HCEC 1CT (cell line): ENCODE measurements at regions not wholly inside any gene's neighbourhood (a gene's known extent, or its start where the extent isn't known, plus 50 kb on each side); places are given as distances from the start of the nearest gene placed in this dataset.

Experiments used
- DNase-seq: peaks from one replicate; pipeline ENCODE4 v3.0.0-alpha.2; 2017

DNA sequence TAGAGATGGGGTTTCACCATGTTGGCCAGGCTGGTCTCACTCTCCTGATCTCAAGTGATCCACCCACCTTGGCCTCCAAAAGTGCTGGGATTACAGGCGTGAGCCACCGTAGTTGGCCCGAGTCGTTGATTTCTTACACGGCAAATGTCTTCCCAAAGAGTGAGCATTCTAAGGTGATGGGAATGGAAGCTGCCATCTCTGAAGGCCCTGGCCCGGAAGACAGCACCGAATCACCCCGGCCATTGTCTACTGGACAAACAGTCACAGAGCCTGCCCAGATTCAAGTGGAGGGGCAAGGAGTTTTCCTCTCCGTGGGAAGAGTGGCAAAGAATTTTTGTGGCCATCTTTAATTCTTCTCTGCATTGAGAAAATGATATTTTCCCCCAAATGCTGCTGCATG lies 92.1 kb upstream of the AJAP1 start:
- DNase-seq: no peak

DNA sequence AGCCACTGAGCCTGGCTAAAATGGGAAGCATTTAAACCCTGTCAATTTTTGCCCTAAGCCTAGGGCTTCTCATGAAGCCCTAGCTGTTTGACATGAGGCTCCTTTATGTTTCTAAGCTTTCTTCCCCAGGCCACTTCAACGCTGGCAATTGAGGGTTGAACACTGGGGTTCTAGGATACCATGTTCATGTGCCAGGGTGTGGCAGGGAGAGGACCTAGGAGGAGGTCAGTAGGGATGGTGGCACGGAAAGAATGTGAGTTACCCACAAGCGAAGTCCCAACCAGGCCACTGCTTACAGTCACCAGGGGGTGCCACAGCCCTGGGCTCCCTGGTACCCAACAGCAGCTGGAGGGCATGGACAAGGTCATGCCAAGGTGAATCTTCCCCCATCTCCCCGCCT lies 90.8 kb upstream of the AJAP1 start:
- DNase-seq: no peak

DNA sequence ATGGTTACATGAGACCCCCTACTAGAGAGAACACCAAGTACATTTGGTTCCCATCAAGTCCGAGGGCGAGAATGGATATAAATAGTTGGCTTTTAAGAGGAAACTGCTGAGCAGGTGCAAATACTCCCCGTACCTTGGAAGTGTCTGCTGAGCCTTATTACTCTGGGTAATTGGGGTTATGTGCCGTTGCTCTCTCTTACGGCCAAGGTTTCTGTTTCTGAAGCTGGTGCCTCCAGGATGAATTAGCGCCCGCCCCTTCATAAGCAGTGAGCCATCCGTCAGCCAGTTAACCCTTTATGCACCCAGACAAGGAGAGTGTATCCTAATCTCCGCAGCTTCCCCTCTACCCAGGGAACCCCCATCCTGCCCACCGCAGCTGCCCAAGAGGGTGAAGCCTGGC lies 90.4 kb upstream of the AJAP1 start:
- no peak for DNase-seq

DNA sequence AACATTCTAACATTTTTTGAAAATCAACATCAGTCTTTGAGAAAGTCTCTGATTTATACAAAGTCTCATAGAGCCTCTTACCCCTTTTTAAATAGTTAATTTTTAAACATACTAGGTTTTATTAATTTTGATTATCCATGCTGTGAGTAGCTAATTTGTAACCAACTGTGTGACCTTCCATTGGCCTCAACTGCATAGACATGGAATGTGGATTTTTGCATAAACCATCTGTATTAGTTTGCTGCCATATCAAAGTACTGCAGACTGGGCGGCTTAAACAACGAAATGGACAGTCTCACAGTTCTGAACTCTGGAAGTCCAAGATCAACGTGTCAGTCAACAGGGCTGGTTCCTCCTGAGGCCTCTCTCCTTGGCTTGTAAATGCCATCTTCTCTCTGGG lies 89.2 kb upstream of the AJAP1 start:
- DNase-seq: no peak

- no peak for DNase-seq
Measured at GRCh38 chr1:4565801-4566449, 88.5 kb upstream of the AJAP1 start.

- no peak for DNase-seq
Measured at GRCh38 chr1:4571263-4571662, 83.1 kb upstream of the AJAP1 start.

DNA sequence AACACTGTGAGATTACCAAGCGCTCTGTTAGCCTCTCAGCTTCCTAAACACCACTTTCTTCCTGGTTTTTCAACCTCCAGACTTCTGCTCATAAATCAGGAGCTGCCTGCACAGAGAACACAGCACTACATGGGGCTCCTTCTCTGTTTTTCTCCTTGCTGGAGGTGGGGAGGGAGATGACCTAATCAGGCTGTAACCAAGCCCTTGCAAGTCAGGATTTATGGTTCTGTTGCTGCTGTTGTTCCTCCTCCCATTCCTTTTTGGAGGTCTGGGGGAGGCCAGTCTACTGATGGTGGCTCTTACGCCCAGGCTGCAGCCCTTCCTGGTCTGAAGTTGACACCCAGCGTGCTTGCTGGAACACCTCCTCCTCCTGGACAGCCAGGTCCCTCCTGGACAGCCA lies 80.9 kb upstream of the AJAP1 start:
- DNase-seq: no peak

GRCh38 chr1:4581807-4582206 lies 72.6 kb upstream of the AJAP1 start:
- DNase-seq: no peak

GRCh38 chr1:4584449-4584848 lies 70.0 kb upstream of the AJAP1 start:
- no peak for DNase-seq

DNA sequence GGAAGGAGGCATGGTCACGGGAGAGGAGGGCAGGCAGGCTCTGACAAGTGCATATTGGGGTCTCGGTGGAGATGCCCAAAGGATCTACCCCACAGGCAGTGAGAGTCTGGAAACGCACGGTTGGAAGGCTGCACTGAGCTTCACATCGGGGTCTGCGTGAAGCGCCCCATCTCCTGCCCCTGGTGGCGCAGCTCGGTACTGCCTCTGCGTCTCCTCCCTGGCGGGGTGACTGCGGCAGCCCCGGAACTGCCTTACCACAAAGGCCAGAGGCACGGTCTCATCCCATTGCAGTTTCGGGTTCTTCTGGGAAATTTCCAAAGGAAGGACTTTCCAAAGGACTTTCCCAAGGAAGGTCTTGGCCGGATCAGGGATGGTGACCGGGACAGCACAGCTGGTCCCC lies 69.2 kb upstream of the AJAP1 start:
- DNase-seq: no peak

DNA sequence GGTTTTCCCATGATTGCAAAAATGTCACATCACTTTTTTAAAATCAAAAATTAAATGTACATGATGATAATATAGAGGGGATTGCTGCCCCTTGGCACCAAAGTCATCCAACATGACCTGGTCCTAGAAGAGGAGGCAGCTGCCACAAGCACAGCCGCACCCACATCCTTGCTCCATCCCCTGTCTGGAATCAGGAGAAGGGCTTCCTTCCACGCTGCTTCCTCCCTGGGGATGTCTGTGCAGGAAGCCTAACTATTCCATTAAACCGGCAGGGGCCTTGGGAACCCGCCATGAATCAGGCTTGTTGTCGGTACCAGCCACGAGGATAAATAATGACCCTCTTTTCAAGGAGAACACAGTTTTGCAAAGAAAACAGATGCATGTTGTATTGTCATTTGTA lies 68.7 kb upstream of the AJAP1 start:
- DNase-seq: no peak

GRCh38 chr1:4586611-4587160 lies 67.7 kb upstream of the AJAP1 start:
- DNase-seq: no peak

GRCh38 chr1:4587721-4588120 lies 66.7 kb upstream of the AJAP1 start:
- no peak for DNase-seq

DNA sequence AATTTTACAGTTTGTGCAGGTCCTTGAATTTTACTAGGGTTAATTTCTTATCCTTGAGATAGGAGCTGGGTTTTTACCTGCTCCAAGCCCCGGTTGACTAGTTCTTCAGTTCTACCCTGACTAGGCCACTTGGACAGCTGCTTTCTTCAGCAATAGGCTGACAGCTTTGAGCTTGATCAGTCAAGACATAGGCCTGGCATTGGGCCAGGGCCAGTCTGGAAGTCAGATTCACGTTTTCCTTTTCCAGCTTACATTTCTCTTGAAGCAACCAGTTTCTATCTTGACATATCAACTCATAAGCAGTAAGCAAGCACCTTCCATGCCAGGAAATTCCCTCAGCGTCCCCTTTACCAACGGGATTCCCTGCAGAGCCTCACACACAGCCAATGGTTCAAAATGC lies 63.7 kb upstream of the AJAP1 start:
- DNase-seq: no peak

- no peak for DNase-seq
Measured at GRCh38 chr1:4591926-4592325, 62.5 kb upstream of the AJAP1 start.

- no peak for DNase-seq
Measured at GRCh38 chr1:4593106-4593505, 61.3 kb upstream of the AJAP1 start.

GRCh38 chr1:4594286-4594991 lies 60.0 kb upstream of the AJAP1 start:
- DNase-seq: no peak

- DNase-seq: no peak
Measured at GRCh38 chr1:4595341-4596225, 58.8 kb upstream of the AJAP1 start.

DNA sequence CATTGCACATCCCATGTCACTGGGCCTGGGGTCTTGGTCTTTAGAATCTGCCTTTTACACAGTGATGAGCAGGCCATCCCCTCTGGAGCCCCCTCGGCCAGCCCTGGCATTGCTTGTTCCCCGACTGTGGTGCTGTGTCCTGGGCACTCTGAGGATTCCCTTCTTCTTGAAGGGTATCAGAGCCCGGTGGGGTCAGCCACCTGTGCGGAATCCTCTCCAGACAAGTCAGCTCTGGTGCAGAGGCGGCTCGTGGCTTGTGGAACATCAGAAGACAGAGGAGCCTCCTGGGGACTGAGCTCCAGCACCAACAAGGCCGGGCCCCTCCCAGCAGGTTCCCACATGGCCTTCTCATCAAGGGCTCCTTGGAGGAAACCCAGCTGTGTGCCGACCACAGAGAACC lies 57.9 kb upstream of the AJAP1 start:
- DNase-seq: no peak

- DNase-seq: no peak
Measured at GRCh38 chr1:4597020-4597419, 57.4 kb upstream of the AJAP1 start.

GRCh38 chr1:4598561-4598960 lies 55.8 kb upstream of the AJAP1 start:
- no peak for DNase-seq

DNA sequence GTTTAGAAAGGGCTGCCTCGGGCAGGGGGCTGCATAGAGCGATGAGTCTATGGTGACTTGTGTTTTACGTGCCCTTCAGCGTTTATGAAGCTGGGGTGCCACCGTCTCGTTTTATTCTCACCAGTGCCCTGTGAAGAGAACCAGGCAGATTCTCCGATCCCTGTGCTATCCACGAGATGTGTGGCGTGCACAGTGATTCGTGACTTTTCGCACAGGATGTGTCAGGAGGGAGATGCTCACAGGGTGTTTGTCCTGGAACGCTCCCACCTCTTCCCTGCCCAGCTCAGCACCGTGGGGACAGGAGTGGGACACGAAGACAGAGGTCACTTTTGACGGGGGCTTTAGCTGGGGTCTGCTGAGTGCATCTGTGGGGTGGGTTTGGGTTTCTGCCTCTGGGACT lies 54.9 kb upstream of the AJAP1 start:
- DNase-seq: no peak

DNA sequence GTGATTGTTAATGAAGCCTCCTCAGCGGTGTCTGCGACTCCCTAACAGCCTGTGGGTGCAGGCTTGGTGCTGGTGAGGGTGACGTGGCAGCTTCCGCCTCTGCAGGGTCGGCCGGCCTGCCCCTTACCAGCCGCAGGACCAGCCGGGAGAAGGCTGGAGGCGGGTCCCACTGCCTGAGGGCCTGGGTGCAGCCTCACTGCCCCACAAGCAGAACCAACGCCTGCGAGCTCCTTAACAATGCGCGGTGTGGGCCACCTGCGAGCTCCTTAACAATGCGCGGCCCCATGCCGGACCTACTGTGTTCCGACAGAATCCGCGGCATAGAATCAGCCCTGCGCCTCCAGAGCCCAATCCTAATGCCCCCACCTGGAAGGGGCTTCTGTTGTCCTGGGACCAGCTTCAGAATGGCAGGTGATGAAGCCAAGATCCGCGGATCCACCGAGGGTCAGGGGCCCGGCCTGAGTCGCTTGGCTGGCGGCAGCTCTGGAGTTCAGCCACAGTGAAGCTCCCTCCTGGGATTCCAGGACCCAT lies 54.4 kb upstream of the AJAP1 start:
- no peak for DNase-seq
